ENCODE measurements at regions not wholly inside any gene's neighbourhood (a gene's known extent, or its start where the extent isn't known, plus 50 kb on each side); places are given as distances from the start of the nearest gene placed in this dataset.

GRCh38 chr17:71247441-71248015 lies 873.3 kb upstream of the SOX9 start:
- no peak overlapping the region for H3K4me3 ChIP-seq
- TF ChIP-seq EZH2phosphoT487 (IDR thresholded peaks at IDR 0.05; ENCODE audit: unreplicated experiment) = no peak
- no peak for TF ChIP-seq EZH2 (IDR thresholded peaks at IDR 0.05; ENCODE audit: low read depth, unreplicated experiment)
- no peak for TF ChIP-seq ZNF462 (CRISPR knock-in tag; IDR thresholded peaks at IDR 0.05)
- TF ChIP-seq ZNF114 (CRISPR knock-in tag; IDR thresholded peaks at IDR 0.05) = no peak
- TF ChIP-seq CREB1 (CRISPR knock-in tag; IDR thresholded peaks at IDR 0.05; ENCODE audit: low read depth) = no peak
- TF ChIP-seq, protein P1, sequence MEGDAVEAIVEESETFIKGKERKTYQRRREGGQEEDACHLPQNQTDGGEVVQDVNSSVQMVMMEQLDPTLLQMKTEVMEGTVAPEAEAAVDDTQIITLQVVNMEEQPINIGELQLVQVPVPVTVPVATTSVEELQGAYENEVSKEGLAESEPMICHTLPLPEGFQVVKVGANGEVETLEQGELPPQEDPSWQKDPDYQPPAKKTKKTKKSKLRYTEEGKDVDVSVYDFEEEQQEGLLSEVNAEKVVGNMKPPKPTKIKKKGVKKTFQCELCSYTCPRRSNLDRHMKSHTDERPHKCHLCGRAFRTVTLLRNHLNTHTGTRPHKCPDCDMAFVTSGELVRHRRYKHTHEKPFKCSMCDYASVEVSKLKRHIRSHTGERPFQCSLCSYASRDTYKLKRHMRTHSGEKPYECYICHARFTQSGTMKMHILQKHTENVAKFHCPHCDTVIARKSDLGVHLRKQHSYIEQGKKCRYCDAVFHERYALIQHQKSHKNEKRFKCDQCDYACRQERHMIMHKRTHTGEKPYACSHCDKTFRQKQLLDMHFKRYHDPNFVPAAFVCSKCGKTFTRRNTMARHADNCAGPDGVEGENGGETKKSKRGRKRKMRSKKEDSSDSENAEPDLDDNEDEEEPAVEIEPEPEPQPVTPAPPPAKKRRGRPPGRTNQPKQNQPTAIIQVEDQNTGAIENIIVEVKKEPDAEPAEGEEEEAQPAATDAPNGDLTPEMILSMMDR (conservative IDR thresholded peaks at IDR 0.05; ENCODE audit: low read depth in 2 of 2) = no peak
- TF ChIP-seq ZNF331 (CRISPR knock-in tag; IDR thresholded peaks at IDR 0.05; ENCODE audit: low read depth) = no peak
- TF ChIP-seq POLR2AphosphoS5 (IDR thresholded peaks at IDR 0.05; ENCODE audit: low read depth) = no peak
- TF ChIP-seq REST (IDR thresholded peaks at IDR 0.05; ENCODE audit: unreplicated experiment) = no peak
- TF ChIP-seq JUNB (IDR thresholded peaks at IDR 0.05; ENCODE audit: unreplicated experiment) = no peak
- TF ChIP-seq NANOG (IDR thresholded peaks at IDR 0.05; ENCODE audit: borderline replicate concordance) = no peak
- TF ChIP-seq STAT1 (IDR thresholded peaks at IDR 0.05; ENCODE audit: unreplicated experiment) = no peak
- no peak for TF ChIP-seq ETS1 (IDR thresholded peaks at IDR 0.05)
- H3K36me3 Mint-ChIP-seq (ENCODE audit: low read depth) = no peaks in the 10 kb centered on the region
- H3K27ac Mint-ChIP-seq = no peak overlapping the region
- no peaks in the 10 kb centered on the region for H3K27me3 Mint-ChIP-seq (ENCODE audit: insufficient read depth, low read depth, poor library complexity)
- no peak overlapping the region for H3K4me2 ChIP-seq
- no peaks in the 10 kb centered on the region for H4K20me1 ChIP-seq (replicated peaks; ENCODE audit: insufficient read depth)
- no peaks in the 10 kb centered on the region for H3K27me3 ChIP-seq (ENCODE audit: insufficient read depth)
- DNase-seq (ENCODE audit: low spot score) (no peak), ATAC-seq (no peak)
- no peak overlapping the region for H3K4me3 Mint-ChIP-seq
- H3K27ac ChIP-seq (ENCODE audit: low read depth) = no peak overlapping the region
- no peaks in the 10 kb centered on the region for H3K79me2 ChIP-seq (replicated peaks; ENCODE audit: insufficient read depth)
- no peaks in the 10 kb centered on the region for H3K4me1 Mint-ChIP-seq
- no peaks in the 10 kb centered on the region for H3K36me3 ChIP-seq (ENCODE audit: insufficient read depth)
- H3F3A ChIP-seq (replicated peaks; ENCODE audit: low read depth) = no peaks in the 10 kb centered on the region
- H3K9me3 Mint-ChIP-seq = no peaks in the 10 kb centered on the region
- no peak overlapping the region for H2AFZ ChIP-seq
- no peaks in the 10 kb centered on the region for H3K4me1 ChIP-seq (ENCODE audit: insufficient read depth)
- H3K9me2 ChIP-seq (ENCODE audit: insufficient read depth) = no peaks in the 10 kb centered on the region

All from GM23338 (cell line).